GM18951 (cell line): ENCODE measurements at regions not wholly inside any gene's neighbourhood (a gene's known extent, or its start where the extent isn't known, plus 50 kb on each side); places are given as distances from the start of the nearest gene placed in this dataset.

Experiments
- POLR2A ChIP-seq: IDR thresholded peaks from 4 replicates; pipeline ENCODE4 v1.6.1; 2011; ENCODE audit warnings: mild to moderate bottlenecking; ENCODE audit not compliant: insufficient read length, insufficient read depth; ENCODE audit errors: extremely low read depth
- in situ Hi-C: fragments of 300-500 bp; cut with MboI; formaldehyde crosslinking; loops from one replicate; pipeline ENCODE4 v1.12.0; 2022; ENCODE audit warnings: low sequenced_read_pairs, mixed read lengths, inconsistent platforms; ENCODE audit not compliant: unreplicated experiment

- TF ChIP-seq POLR2A = no peak
- in situ Hi-C loops = no loop called here
Observed at GRCh38 chr5:54778783-54779182, 206.6 kb downstream of the ESM1 start.

GRCh38 chr5:54775645-54776044 lies 209.7 kb downstream of the ESM1 start:
- TF ChIP-seq POLR2A = no peak
- in situ Hi-C loops = no loop called here

GRCh38 chr5:54774281-54775170 lies 210.9 kb downstream of the ESM1 start:
- no peak for TF ChIP-seq POLR2A
- in situ Hi-C loops = no loop called here

GRCh38 chr5:54772684-54773083 lies 212.7 kb downstream of the ESM1 start:
- in situ Hi-C loops = no loop called here
- no peak for TF ChIP-seq POLR2A

DNA sequence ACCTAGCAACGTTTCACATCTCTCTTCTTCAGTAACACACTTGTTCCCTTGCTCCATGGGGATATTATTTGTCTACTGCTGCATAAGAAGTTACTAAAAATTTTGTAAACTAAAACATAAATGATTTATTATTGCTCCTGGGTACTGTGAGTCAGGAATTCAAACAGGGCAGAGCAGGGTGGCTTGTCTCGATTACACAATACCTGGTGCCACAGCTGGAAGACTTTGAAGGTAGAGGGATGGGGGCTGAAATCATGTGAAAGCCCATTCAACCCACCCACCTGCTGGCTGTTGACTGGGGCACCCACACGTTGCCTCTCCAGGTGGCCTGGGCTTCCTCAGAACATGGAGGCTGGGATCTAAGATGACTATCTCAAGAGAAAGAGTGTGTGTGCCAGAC lies 213.2 kb downstream of the ESM1 start:
- TF ChIP-seq POLR2A = no peak

DNA sequence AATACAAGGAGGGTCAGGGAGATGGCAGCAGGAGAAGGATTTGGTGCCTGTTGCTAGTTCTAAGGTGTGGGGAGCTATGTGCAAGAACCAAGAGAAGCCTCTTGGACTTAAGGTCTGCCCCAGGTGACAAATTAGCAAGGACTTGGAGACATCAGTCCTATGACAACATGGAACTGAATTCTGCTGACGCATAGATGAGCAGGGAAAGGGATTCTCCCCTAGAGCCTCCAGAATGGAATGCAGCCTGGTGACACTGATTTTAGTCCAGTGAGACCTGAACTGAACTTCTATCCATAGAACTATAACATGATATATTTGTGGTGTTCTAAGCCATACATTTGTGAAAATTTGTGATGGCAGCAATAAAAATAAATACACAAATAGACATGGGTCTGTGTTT lies 215.6 kb downstream of the ESM1 start:
- TF ChIP-seq POLR2A = no peak
- in situ Hi-C loops = no loop called here

More for the DNA sequence above, 213.2 kb downstream of the ESM1 start:
- in situ Hi-C loops = no loop called here

DNA sequence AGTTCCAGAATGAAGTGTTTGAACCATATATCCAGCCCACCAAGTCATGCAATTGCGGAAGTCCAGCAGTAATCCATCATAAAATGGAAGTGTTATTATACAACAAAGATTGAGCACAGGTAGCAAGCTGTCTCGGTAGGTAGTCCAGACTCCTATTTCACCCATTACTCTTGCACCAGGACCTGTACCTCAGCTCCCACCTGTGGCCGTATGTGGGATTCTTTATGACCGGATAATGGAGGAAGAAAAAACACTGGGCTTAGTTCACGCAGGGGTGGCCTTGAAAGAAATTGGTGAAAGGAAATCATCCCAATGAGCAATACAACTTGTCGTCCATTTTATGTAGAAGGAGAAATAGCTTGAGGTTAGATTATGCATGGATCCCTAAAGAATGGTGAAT lies 216.3 kb downstream of the ESM1 start:
- TF ChIP-seq POLR2A = no peak
- in situ Hi-C loops = no loop called here

- no peak for TF ChIP-seq POLR2A
- in situ Hi-C loops = no loop called here
Observed at GRCh38 chr5:54766748-54767147, 218.6 kb downstream of the ESM1 start.

GRCh38 chr5:54765165-54766028 lies 220.0 kb downstream of the ESM1 start:
- in situ Hi-C loops = no loop called here
- no peak for TF ChIP-seq POLR2A

DNA sequence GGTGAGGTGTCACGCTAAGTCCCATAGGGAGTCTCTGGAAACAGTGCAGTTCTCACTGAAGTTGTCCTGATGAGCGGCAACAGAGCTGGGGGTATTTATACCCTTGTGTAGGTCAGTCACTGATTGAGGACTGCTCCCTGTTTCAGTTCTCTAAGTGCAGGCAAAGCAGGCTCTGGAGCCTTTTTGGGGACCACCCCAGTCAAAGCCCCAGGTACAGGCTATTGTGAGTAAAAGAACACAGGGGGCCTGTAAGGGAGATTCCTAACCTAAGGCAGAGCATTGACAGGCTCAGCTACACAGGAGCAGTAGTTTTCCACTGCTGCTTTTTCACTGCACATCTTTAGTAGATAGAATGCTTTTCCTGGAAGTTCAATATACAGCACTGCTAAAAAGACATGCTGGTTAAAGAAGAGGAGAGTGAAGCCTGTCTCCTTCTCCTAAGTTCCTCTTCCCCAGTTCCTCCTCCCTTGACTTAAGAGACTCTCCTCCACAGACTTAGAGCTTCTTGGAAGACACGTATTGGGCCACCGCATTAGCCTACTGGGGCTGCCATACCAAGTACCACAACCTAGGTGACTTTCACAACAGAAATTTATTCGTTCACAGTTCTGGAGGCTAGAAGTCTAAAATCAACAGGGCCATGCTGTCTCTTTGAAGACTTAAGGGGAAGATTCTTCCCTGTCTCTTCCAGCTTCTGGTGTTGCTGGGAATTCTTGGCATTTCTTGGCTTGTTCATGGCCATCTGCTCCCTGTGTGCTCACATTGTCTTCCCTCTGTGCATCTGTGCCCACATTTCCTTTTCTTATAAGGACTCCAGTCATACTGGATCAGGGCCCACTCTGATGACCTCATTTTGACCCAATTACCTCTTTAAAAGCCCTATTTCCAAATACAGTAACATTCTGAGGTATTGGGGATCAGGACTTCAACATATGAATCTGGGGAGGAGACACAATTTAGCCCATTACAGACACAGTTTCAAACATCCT lies 221.0 kb downstream of the ESM1 start:
- no peak for TF ChIP-seq POLR2A
- in situ Hi-C loops = no loop called here

DNA sequence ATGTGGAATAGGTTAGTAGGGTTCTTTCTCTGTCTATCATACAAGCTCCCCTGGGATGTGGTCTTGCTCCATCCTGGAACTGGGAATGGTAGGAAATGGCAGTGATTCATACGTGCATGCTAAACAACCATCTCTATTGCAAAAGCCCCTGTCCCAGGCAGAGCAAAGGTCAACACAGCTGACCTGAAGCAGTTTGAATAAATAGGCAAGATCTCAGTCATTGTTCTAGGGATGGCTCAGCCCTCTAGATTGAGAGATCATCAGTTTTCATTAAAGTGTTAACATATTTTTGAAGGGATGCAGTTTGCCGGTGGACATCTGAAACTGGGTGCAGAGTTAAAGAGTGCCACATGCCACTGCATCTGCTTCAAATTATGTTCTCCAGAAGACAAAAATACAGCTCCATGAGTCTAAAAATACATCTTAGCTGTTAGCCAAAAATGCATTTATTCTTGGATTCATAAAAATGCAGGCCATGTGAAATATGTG lies 224.1 kb downstream of the ESM1 start:
- in situ Hi-C loops = no loop called here
- TF ChIP-seq POLR2A = no peak

DNA sequence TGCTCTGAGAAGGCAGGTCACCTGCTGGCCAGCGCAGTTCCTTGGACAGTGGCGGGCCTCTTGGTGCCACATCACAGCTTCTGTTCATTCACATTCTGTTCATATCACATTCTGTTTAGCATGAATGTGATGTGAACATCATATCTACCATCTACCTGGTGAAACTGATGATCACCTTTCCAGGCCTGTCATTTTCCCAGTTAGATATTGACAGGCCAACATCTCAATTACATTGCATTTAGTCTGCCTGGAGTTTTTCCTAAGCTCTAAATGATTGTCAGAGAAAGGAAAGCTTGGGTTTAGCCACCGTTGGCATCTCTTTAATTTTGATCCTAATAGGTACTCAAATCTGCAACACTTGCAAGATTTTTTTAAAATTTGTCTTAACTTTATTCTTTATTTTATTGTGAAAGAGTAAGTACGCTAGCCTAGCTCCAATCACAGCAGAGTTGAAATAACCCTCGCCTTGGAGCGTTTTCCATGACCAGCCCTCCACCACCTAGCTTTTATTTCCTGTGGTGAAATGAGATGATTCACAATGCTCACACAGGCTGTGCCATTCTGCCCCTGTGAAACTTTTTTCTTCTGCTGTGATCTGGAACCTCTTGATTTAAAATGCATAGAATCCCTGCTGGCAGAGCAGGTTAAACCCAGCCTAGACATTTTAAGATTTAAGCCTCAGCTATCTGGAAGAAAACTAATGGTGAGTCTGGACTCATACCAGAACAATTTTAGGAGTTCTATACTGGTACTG lies 225.0 kb downstream of the ESM1 start:
- in situ Hi-C loops = no loop called here
- TF ChIP-seq POLR2A = no peak
